Transverse colon (tissue), 4 donors: ENCODE measurements at regions not wholly inside any gene's neighbourhood (a gene's known extent, or its start where the extent isn't known, plus 50 kb on each side); places are given as distances from the start of the nearest gene placed in this dataset.

Experiments used
- DNase-seq: peaks from one replicate; pipeline ENCODE4 v3.0.0-alpha.2; 2019
- H3K27ac ChIP-seq, 4 donors: fragments of 200-600 bp; sonication (generic); 2 replicates each; pipeline ENCODE4 v1.5.1; 2016 to 2018; ENCODE audit warnings: inconsistent platforms in 4 of 4
- H3K27me3 ChIP-seq: fragments of 200-600 bp; sonication (generic); 2 replicates; pipeline ENCODE4 v1.5.1; 2017; ENCODE audit warnings: inconsistent platforms
- H3K36me3 ChIP-seq, 4 donors: fragments of 200-600 bp; sonication (generic); 2 replicates each; pipeline ENCODE4 v1.5.1; 2017 to 2019; ENCODE audit warnings: inconsistent platforms in 4 of 4
- H3K4me1 ChIP-seq, 4 donors: fragments of 200-600 bp; sonication (generic); 2 replicates each; pipeline ENCODE4 v1.5.1; 2017 to 2020; ENCODE audit warnings: inconsistent platforms in 4 of 4
- H3K4me3 ChIP-seq, 4 donors: fragments of 200-600 bp; sonication (generic); 1 replicate in 1 of 4; 2 replicates in 3 of 4; pipeline versions ENCODE4 v1.5.1 to v1.6.1; 2017 to 2019; ENCODE audit warnings: inconsistent platforms in 4 of 4
- H3K9me3 ChIP-seq, 2 donors: fragments of 200-600 bp; sonication (generic); 2 replicates each; pipeline ENCODE4 v1.5.1; 2017 to 2019; ENCODE audit warnings: inconsistent platforms in 2 of 2
- EP300 ChIP-seq: sonication (generic); formaldehyde crosslinking; IDR thresholded peaks from one replicate; pipeline ENCODE4 v1.6.1; 2017; ENCODE audit warnings: antibody characterized with exemption, low read depth
- POLR2A ChIP-seq: fragments of 450-650 bp; IDR thresholded peaks from one replicate; pipeline ENCODE4 v1.6.1; 2016; ENCODE audit warnings: antibody characterized with exemption, mild to moderate bottlenecking, moderate library complexity
- POLR2AphosphoS5 ChIP-seq, 3 donors: sonication (generic); formaldehyde crosslinking; IDR thresholded peaks; one replicate each; pipeline ENCODE4 v1.6.1; 2016; ENCODE audit warnings: antibody characterized with exemption in 3 of 3
- WGBS, 2 donors: methylation state at CpG; one replicate each; pipeline ENCODE4 v1.1.5; 2018; ENCODE audit warnings: low coverage in 1 of 2; 5-methylcytosine and 5-hydroxymethylcytosine counted together
- in situ Hi-C, 4 donors: fragments of 200-750 bp; cut with MboI; loops; one replicate each; pipeline versions ENCODE4 v1.15.0 to v1.15.1; 2017; ENCODE audit warnings: low sequenced_read_pairs in 3 of 4, low pct_ligation_motif_present in 1 of 4, low pct_unique_long_range_greater_than_20kb in 1 of 4
- intact Hi-C: fragments of 100-400 bp; cut with DNase I; formaldehyde crosslinking; loops from one replicate; pipeline ENCODE4 v1.15.1; 2023; ENCODE audit warnings: low total_unique reads
- TF ChIP-seq, protein P1 (sequence below), 5 experiments: fragments of 200-600 bp in 3 of 5; fragments of 450-650 bp in 2 of 5; sonication (generic) in 3 of 5; IDR thresholded peaks; 1 replicate in 2 of 5; 2 replicates in 3 of 5; pipeline ENCODE4 v1.5.1; 2016 to 2017; ENCODE audit warnings: antibody characterized with exemption in 5 of 5, inconsistent platforms in 3 of 5, mild to moderate bottlenecking in 2 of 5, moderate library complexity in 1 of 5

DNA sequence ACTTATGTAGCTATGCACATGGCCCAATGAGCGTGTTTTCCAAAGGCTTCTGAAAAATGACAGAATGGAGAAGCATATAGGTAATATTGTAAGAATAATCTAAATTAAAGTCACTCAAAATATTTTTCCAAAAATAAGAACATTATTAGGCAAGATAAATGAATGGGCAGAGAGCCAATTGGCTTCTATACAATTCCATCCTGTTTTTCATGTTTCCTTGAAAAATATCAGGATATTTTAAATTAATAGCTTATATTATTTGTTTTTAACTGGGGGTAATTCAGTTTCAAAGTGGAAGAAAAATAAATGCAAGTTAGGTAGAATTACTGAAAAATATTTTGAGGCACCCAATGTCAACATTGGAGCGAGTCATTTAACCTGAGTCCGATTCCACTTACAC lies 183.5 kb downstream of the PLK2 start:
- Histone ChIP-seq H3K27me3 (no peaks in the 10 kb centered on the region), H3K4me3 (no peak overlapping the region), H3K36me3 (no peaks in the 10 kb centered on the region), H3K27ac (no peak overlapping the region), H3K4me1 (no peaks in the 10 kb centered on the region), H3K9me3 (no peaks in the 10 kb centered on the region)
- TF ChIP-seq, protein P1, sequence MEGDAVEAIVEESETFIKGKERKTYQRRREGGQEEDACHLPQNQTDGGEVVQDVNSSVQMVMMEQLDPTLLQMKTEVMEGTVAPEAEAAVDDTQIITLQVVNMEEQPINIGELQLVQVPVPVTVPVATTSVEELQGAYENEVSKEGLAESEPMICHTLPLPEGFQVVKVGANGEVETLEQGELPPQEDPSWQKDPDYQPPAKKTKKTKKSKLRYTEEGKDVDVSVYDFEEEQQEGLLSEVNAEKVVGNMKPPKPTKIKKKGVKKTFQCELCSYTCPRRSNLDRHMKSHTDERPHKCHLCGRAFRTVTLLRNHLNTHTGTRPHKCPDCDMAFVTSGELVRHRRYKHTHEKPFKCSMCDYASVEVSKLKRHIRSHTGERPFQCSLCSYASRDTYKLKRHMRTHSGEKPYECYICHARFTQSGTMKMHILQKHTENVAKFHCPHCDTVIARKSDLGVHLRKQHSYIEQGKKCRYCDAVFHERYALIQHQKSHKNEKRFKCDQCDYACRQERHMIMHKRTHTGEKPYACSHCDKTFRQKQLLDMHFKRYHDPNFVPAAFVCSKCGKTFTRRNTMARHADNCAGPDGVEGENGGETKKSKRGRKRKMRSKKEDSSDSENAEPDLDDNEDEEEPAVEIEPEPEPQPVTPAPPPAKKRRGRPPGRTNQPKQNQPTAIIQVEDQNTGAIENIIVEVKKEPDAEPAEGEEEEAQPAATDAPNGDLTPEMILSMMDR (IDR thresholded peaks at IDR 0.05), result no peak
- TF ChIP-seq POLR2A, result no peak
- intact Hi-C loops, result no loop called here
- no peak for DNase-seq
- WGBS, 2 donors, result 91 to 92% methylated on average over 3 of the region's 3 CpGs
- in situ Hi-C loops, result no loop called here

DNA sequence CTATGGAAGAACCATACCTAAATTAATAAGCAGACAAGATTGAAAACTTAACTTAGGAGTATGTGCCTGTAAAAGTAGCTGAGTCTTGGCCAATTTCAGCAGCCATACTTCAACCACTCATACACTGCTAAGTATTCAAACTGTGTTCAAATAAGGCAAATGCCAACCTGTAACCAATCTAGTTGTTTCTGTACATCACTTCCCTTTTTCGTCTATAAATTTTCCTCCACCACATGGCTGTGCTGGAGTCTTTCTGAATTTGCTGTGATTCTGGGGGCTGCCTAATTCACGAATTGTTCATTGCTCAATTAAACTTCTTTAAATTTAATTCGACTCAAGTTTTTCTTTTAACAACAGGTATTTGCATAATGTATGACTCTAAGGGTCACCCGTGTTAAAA lies 184.4 kb downstream of the PLK2 start:
- TF ChIP-seq, protein P1 (IDR thresholded peaks at IDR 0.05), result no peak
- TF ChIP-seq POLR2AphosphoS5 (IDR thresholded peaks at IDR 0.05) (no peak), POLR2A (no peak), EP300 (no peak)
- H3K36me3 ChIP-seq, result no peaks in the 10 kb centered on the region
- in situ Hi-C loops, result no loop called here
- DNase-seq, result no peak
- H3K4me1 ChIP-seq, result no peaks in the 10 kb centered on the region
- no peak overlapping the region for H3K4me3 ChIP-seq
- no peak overlapping the region for H3K27ac ChIP-seq
- WGBS, 2 donors, result 74 to 76% methylated on average over 4 of the region's 4 CpGs
- no peaks in the 10 kb centered on the region for H3K27me3 ChIP-seq
- intact Hi-C loops, result no loop called here
- H3K9me3 ChIP-seq, result no peaks in the 10 kb centered on the region

DNA sequence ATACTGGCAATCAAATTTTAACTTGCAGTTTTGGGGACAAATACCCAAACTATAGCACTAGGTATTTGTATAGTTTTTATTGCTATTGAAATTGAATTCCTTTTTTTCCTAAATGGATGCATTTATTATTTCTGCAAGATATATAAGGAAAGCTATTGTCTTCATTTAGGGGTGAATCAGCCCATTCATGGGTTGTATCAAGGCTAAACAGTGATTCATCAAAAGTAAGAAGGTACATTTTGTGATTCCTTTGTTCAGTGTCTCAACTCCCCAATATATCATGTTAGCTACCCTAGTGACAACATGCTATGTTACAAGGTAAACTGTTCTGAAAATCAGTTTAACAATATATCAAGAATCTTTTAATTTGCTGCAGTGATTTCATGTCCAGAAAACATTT lies 185.7 kb downstream of the PLK2 start:
- H3K4me3 ChIP-seq, result no peak overlapping the region
- in situ Hi-C loops (no loop called here), intact Hi-C loops (no loop called here)
- TF ChIP-seq, protein P1 (IDR thresholded peaks at IDR 0.05), result no peak
- TF ChIP-seq EP300 (no peak), POLR2AphosphoS5 (IDR thresholded peaks at IDR 0.05) (no peak), POLR2A (no peak)
- H3K27me3 ChIP-seq, result no peaks in the 10 kb centered on the region
- no peak overlapping the region for H3K27ac ChIP-seq
- no peaks in the 10 kb centered on the region for H3K36me3 ChIP-seq
- no peak for DNase-seq
- H3K9me3 ChIP-seq, result no peaks in the 10 kb centered on the region
- H3K4me1 ChIP-seq, result no peaks in the 10 kb centered on the region

DNA sequence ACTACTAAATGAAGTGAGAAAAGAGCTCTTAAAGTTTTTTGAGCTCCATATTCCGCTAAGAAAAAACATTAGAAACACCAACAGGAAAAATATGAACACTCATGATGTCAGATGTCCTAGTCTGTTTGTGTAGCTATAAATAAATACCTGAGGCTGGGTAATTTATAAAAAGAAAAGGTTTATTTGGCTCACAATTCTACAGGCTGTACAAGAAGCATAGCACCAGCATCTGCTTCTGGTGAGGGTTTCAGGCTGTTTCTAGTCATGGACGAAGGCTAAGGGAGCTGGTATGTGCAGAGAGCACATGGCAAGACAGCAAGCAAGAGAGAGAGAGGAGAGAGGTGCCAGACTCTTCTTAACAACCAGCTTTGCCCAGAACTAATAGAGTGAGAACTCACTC lies 186.2 kb downstream of the PLK2 start:
- H3K4me3 ChIP-seq, result no peak overlapping the region
- in situ Hi-C loops, result no loop called here

More for the DNA sequence above, 186.2 kb downstream of the PLK2 start:
- TF ChIP-seq, protein P1 (IDR thresholded peaks at IDR 0.05), result no peak
- TF ChIP-seq POLR2AphosphoS5 (IDR thresholded peaks at IDR 0.05) (no peak), EP300 (no peak), POLR2A (no peak)
- WGBS, 2 donors, result 68 to 90% methylated on average over 2 of the region's 2 CpGs
- Histone ChIP-seq H3K9me3 (no peaks in the 10 kb centered on the region), H3K27me3 (no peaks in the 10 kb centered on the region), H3K36me3 (no peaks in the 10 kb centered on the region), H3K27ac (no peak overlapping the region), H3K4me1 (no peaks in the 10 kb centered on the region)
- DNase-seq, result no peak
- intact Hi-C loops, result no loop called here
